ENCODE measurements at regions not wholly inside any gene's neighbourhood (a gene's known extent, or its start where the extent isn't known, plus 50 kb on each side); places are given as distances from the start of the nearest gene placed in this dataset.

DNA sequence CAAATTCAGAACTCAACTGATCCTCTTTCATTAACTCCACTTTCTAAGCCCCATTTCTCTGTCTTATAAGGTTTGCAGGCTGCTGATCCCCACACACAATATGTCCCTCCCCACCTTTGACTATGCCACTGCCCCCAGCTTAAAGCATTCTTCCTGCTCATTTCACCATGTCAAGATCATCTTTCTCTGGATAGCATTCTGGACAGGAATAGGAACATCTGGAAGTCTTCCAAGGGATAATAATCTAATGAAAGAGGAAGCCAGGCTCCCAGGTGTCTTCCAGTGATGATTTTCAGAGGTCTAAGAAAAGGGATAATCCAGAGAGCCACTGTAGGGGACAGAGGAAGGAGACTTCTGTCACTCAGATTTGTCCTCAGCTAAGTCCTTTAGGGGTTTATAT, 54.6 kb upstream of the GALNT15 start:
- DNase-seq = no peak

DNA sequence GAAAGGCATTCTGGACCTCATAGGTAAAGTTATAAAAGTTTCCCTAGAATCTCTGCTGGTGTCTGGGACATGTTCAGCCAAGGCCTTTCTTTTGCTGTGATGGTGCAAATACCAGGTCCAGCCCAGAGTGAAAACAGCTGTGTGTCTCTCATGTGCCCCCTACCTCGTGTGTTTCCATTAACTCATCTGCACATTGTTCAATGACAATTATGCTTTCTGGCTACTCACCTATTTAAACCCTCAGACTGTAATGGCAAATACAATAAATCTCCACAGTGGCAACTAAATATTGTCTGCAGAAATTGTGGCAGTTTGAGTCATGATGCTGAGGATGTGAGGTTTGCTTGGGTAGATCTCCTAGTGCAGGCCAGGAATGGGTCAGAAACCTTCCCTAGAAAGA, 53.1 kb upstream of the GALNT15 start:
- DNase-seq = no peak

DNA sequence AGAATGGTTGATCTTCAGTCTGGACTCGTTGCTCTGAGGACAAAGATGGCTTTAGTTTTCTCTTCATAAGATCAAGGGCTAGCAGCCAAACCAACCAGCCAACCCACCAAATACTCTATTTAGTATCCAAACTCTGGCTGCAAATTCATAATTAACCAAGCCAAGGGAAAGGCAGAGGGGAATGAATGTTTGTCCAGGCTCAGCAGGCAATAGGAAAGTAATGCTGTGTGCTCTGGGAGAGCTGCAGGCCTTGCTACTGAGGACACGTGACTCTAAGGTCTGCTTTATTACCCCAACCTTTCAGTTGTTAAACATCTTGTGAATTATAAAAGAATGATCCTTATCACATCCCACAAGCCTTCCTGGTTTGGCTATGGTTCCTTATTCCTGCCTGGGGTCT, 52.3 kb upstream of the GALNT15 start:
- no peak for DNase-seq

DNA sequence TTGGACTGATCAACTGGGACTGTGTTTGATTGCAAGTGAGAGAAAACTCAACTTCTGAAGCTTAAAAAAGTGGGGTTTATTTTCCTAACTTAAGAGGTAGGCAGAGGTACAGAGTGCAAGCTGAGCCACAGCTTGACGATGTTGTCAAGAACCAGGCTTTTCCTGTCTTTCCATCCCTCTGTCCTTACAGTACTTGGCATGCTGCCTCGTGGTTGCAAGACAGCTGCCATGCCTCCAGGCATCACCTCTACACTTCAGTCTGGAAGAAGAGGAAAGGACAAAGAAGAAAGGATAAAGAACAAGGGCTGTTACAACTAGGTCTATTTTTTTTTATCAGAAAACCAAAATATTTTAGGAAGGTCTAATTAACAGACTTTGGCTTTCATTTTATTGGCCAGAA, 51.8 kb upstream of the GALNT15 start:
- no peak for DNase-seq

DNA sequence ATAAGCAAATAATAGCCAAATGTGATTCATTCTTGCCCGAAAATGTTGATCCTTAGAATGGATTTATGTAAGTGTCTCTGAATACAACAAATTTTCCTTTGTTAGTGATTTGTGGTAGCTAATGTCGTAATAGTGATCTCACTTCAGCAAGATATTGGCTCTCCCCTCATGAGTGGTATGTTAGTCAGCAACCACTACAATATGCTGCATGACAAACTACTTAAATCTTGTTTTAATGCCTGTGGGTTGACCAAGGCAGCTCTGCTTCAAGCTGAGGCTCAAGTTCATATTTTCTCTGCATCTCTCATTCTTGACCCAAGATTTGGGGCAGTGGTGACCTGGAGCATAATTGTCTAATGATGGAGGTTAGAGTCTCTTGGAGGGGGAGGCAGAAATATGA, 49.8 kb upstream of the GALNT15 start:
- DNase-seq = no peak

All from GOT3 (cell line).